BLaER1 (cell line): ENCODE measurements at regions not wholly inside any gene's neighbourhood (a gene's known extent, or its start where the extent isn't known, plus 50 kb on each side); places are given as distances from the start of the nearest gene placed in this dataset.

Source experiments
- H3K27ac ChIP-seq: shearing (Covaris generic); formaldehyde crosslinking; 2 replicates; pipeline ENCODE4 v1.8.1; 2022
- H3K27me3 ChIP-seq: shearing (Covaris generic); formaldehyde crosslinking; 2 replicates; pipeline ENCODE4 v1.8.1; 2022
- H3K36me3 ChIP-seq: shearing (Covaris generic); formaldehyde crosslinking; 2 replicates; pipeline ENCODE4 v1.8.1; 2022
- H3K4me1 ChIP-seq: shearing (Covaris generic); formaldehyde crosslinking; 2 replicates; pipeline ENCODE4 v1.8.1; 2022
- H3K4me2 ChIP-seq: shearing (Covaris generic); formaldehyde crosslinking; 2 replicates; pipeline ENCODE4 v1.8.1; 2022
- H3K4me3 ChIP-seq: shearing (Covaris generic); formaldehyde crosslinking; 2 replicates; pipeline ENCODE4 v1.8.1; 2022
- H3K9ac ChIP-seq: shearing (Covaris generic); formaldehyde crosslinking; 2 replicates; pipeline ENCODE4 v1.8.1; 2022
- H3K9me3 ChIP-seq: shearing (Covaris generic); formaldehyde crosslinking; 2 replicates; pipeline ENCODE4 v1.8.1; 2022
- H4K20me1 ChIP-seq: shearing (Covaris generic); formaldehyde crosslinking; 2 replicates; pipeline ENCODE4 v1.8.1; 2022
- Cebpa-rat ChIP-seq: shearing (Covaris generic); IDR thresholded peaks from 2 replicates; pipeline ENCODE4 v1.8.1; 2022

GRCh38 chr6:14212632-14213031, 95.1 kb downstream of the CD83 start:
- Histone ChIP-seq H3K27me3 (no peaks in the 10 kb centered on the region), H3K9ac (peak overlapping the region; percentile 78; the same call in 1 of the 2 replicates), H3K4me1 (peaks cover 52% of the 10 kb centered on the region), H4K20me1 (no peaks in the 10 kb centered on the region), H3K4me3 (peak overlapping the region; percentile 77; the same call in 1 of the 2 replicates), H3K27ac (peak overlapping the region; percentile 85), H3K36me3 (no peaks in the 10 kb centered on the region), H3K4me2 (peak overlapping the region; percentile 96), H3K9me3 (no peaks in the 10 kb centered on the region)
- TF ChIP-seq Cebpa-rat = no peak

DNA sequence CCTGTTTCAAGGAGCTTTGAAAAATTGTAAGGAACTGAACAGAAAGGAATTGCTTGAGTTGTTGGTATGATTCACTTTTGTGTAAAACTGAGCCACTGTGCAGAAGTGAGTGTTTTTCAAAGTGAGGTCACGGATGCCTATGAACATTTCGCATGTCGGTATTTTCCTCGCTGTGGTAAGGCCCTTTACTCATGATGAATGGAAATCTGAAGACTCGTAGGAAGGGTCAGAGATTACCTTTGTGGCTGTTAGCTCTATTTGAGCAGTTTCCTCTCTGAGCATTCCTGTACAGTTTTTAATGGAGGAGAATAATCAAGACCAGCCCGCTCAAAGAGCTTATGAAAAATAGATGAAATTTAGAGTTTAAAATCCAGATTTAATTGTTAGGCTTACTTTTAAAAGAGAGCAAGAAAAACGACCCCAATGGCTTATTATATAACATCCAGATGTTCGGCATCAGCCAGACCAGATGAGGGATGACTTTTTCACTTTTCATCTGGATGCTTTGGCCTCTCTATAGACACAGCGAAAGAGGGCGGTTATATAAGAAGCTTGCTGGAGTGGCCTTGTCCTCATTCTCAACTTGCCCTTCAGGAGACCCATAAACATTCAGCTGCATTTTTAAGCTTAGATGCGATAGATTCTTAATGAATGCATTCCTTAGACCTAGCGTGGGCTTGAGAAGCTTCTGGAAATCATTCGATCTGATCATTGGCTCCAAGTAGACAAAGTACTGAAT, 99.5 kb downstream of the CD83 start:
- H3K9me3 ChIP-seq = no peaks in the 10 kb centered on the region
- no peak overlapping the region for H3K27ac ChIP-seq
- H3K36me3 ChIP-seq = no peaks in the 10 kb centered on the region
- H3K4me1 ChIP-seq = peaks cover 49% of the 10 kb centered on the region
- no peak overlapping the region for H3K4me2 ChIP-seq
- H3K9ac ChIP-seq = no peak overlapping the region
- no peak overlapping the region for H3K4me3 ChIP-seq
- TF ChIP-seq Cebpa-rat = no peak
- H3K27me3 ChIP-seq = no peaks in the 10 kb centered on the region
- H4K20me1 ChIP-seq = no peaks in the 10 kb centered on the region

DNA sequence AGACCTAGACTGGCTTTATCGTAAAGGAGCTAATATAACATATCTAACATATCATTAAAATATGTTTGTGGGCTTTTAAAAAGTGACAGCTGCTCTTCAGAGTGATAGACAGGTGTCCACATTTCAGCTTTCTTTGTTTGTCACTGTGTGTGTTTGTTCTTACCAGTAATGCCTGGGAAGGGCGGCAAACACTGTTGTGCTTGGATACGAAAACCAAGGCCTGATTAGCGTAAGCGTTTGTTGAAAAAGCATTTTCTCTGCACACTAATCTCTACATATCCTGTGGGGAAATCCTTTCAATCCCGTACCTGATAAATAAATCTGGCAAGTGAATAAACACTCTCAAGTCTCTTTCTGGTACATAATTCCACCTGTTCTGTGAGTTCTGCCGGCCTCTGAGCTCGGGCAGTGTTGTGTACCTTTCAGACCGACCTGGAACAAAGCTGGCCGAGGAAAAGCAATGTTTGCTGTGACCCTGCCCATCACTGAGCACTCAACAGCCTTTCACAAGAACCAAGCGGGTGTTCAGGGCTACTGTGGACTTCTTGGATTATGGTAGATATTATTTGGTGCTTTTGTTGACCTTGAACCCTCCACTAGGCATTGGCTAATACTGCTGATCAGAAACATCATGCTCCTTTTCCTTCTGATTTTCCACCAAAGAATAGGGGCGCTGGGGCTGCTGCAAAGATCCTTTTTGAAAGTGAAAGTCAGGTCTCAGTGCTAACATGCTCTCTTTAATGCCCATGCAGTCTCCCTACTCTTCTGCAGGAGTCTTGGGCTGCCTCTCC, 100.4 kb downstream of the CD83 start:
- H4K20me1 ChIP-seq = no peaks in the 10 kb centered on the region
- peaks cover 40% of the 10 kb centered on the region for H3K4me1 ChIP-seq
- H3K9me3 ChIP-seq = no peaks in the 10 kb centered on the region
- H3K4me3 ChIP-seq = no peak overlapping the region
- H3K27me3 ChIP-seq = no peaks in the 10 kb centered on the region
- H3K4me2 ChIP-seq = peak overlapping the region; percentile 55
- no peak overlapping the region for H3K27ac ChIP-seq
- no peak for TF ChIP-seq Cebpa-rat
- no peaks in the 10 kb centered on the region for H3K36me3 ChIP-seq
- H3K9ac ChIP-seq = no peak overlapping the region

DNA sequence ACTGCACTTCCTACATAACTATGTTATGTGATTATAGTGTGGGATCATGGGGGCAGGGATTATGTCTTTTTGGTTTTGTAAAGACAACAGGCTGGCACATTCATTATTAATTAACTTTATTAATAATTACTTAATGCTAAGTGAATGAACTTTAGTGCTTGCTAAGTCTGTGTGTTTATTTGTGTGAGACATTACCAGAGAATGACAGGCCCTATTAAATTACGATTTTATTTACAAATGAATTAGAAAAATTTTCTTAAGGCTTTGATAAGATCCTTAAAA, 100.9 kb downstream of the CD83 start:
- H3K36me3 ChIP-seq = no peaks in the 10 kb centered on the region
- H3K9ac ChIP-seq = no peak overlapping the region
- no peaks in the 10 kb centered on the region for H3K9me3 ChIP-seq
- H4K20me1 ChIP-seq = no peaks in the 10 kb centered on the region
- peak overlapping the region; percentile 55 for H3K4me2 ChIP-seq
- no peak overlapping the region for H3K27ac ChIP-seq
- H3K27me3 ChIP-seq = no peaks in the 10 kb centered on the region
- H3K4me3 ChIP-seq = no peak overlapping the region
- H3K4me1 ChIP-seq = peaks cover 35% of the 10 kb centered on the region
- TF ChIP-seq Cebpa-rat = no peak

- no peak overlapping the region for H3K9ac ChIP-seq
- H3K4me2 ChIP-seq = peak overlapping the region; percentile 49; the same call in 1 of the 2 replicates
- H3K4me3 ChIP-seq = no peak overlapping the region
- TF ChIP-seq Cebpa-rat = no peak
- peaks cover 41% of the 10 kb centered on the region for H3K4me1 ChIP-seq
- no peaks in the 10 kb centered on the region for H3K36me3 ChIP-seq
- H4K20me1 ChIP-seq = no peaks in the 10 kb centered on the region
- H3K27ac ChIP-seq = no peak overlapping the region
- H3K9me3 ChIP-seq = no peaks in the 10 kb centered on the region; the same call in 1 of the 2 replicates
- no peaks in the 10 kb centered on the region for H3K27me3 ChIP-seq
Measured at GRCh38 chr6:14221564-14222279, 104.2 kb downstream of the CD83 start.

GRCh38 chr6:14222956-14223355, 105.4 kb downstream of the CD83 start:
- H3K4me3 ChIP-seq = no peak overlapping the region
- no peaks in the 10 kb centered on the region for H3K36me3 ChIP-seq
- TF ChIP-seq Cebpa-rat = no peak
- no peaks in the 10 kb centered on the region for H3K27me3 ChIP-seq
- no peak overlapping the region for H3K4me2 ChIP-seq
- no peak overlapping the region for H3K27ac ChIP-seq
- no peak overlapping the region for H3K9ac ChIP-seq
- H3K4me1 ChIP-seq = peaks cover 51% of the 10 kb centered on the region
- no peaks in the 10 kb centered on the region for H4K20me1 ChIP-seq
- no peaks in the 10 kb centered on the region; the same call in 1 of the 2 replicates for H3K9me3 ChIP-seq

GRCh38 chr6:14224359-14225103, 107.0 kb downstream of the CD83 start:
- H3K9me3 ChIP-seq = no peaks in the 10 kb centered on the region; the same call in 1 of the 2 replicates
- no peak overlapping the region for H3K4me3 ChIP-seq
- no peak overlapping the region for H3K9ac ChIP-seq
- H3K4me2 ChIP-seq = peak overlapping the region; percentile 50
- peaks cover 58% of the 10 kb centered on the region for H3K4me1 ChIP-seq
- no peaks in the 10 kb centered on the region for H4K20me1 ChIP-seq
- H3K27ac ChIP-seq = no peak overlapping the region
- no peaks in the 10 kb centered on the region for H3K36me3 ChIP-seq
- no peaks in the 10 kb centered on the region for H3K27me3 ChIP-seq
- no peak for TF ChIP-seq Cebpa-rat

- no peaks in the 10 kb centered on the region for H3K36me3 ChIP-seq
- H3K9ac ChIP-seq = no peak overlapping the region
- H3K27ac ChIP-seq = no peak overlapping the region
- no peaks in the 10 kb centered on the region; the same call in 1 of the 2 replicates for H3K9me3 ChIP-seq
- no peak overlapping the region for H3K4me2 ChIP-seq
- no peak for TF ChIP-seq Cebpa-rat
- no peak overlapping the region for H3K4me3 ChIP-seq
- H3K4me1 ChIP-seq = peaks cover 56% of the 10 kb centered on the region
- no peaks in the 10 kb centered on the region for H3K27me3 ChIP-seq
- no peaks in the 10 kb centered on the region for H4K20me1 ChIP-seq
Measured at GRCh38 chr6:14226051-14226660, 108.6 kb downstream of the CD83 start.

DNA sequence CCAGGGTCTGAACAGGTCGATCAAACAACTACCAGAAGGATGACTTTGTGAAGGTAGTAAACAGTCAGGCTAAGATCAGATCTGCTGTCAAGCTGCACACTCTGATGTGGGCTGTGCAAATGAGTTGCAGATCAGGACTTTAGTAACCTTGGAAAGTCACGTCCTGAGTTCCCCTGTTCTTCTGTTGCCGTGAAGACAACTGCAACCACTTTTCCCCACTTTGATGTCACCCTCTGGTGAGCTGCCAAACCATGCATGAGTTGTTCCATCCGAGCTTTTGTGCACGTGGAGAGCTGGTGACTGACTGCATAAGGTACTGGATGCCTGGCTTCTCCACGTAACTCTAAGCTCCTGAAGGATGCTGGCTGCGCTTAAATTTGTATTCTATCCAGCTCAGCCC, 111.0 kb downstream of the CD83 start:
- Histone ChIP-seq H3K27ac (no peak overlapping the region; the same call in 1 of the 2 replicates), H3K9ac (no peak overlapping the region), H3K36me3 (no peaks in the 10 kb centered on the region), H3K9me3 (no peaks in the 10 kb centered on the region; the same call in 1 of the 2 replicates), H3K4me1 (peaks cover 53% of the 10 kb centered on the region), H3K27me3 (no peaks in the 10 kb centered on the region), H3K4me3 (no peak overlapping the region), H3K4me2 (peak overlapping the region; percentile 77), H4K20me1 (no peaks in the 10 kb centered on the region)
- TF ChIP-seq Cebpa-rat = no peak
